Endothelial cell (in vitro differentiated cells): ENCODE measurements at regions not wholly inside any gene's neighbourhood (a gene's known extent, or its start where the extent isn't known, plus 50 kb on each side); places are given as distances from the start of the nearest gene placed in this dataset.

Source experiments
- DNase-seq: peaks from one replicate; pipeline ENCODE4 v3.0.0; 2021; ENCODE audit warnings: low spot score
- H3K27ac Mint-ChIP-seq: one replicate; pipeline ENCODE4 v1.8.0; 2021; ENCODE audit warnings: mixed read lengths, inconsistent platforms; ENCODE audit not compliant: unreplicated experiment
- H3K27me3 Mint-ChIP-seq: one replicate; pipeline ENCODE4 v1.8.0; 2021; ENCODE audit warnings: mild to moderate bottlenecking, moderate library complexity, mixed read lengths, inconsistent platforms; ENCODE audit not compliant: unreplicated experiment
- H3K36me3 Mint-ChIP-seq: one replicate; pipeline ENCODE4 v1.8.0; 2021; ENCODE audit warnings: mild to moderate bottlenecking, low read depth, mixed read lengths, inconsistent platforms; ENCODE audit not compliant: unreplicated experiment
- H3K4me1 Mint-ChIP-seq: one replicate; pipeline ENCODE4 v1.8.0; 2021; ENCODE audit warnings: mild to moderate bottlenecking, mixed read lengths, inconsistent platforms; ENCODE audit not compliant: unreplicated experiment
- H3K4me3 Mint-ChIP-seq: one replicate; pipeline ENCODE4 v1.8.0; 2021; ENCODE audit warnings: mild to moderate bottlenecking, mixed read lengths, inconsistent platforms; ENCODE audit not compliant: unreplicated experiment
- H3K9me3 Mint-ChIP-seq: one replicate; pipeline ENCODE4 v1.8.0; 2021; ENCODE audit warnings: mixed read lengths, inconsistent platforms; ENCODE audit not compliant: unreplicated experiment
- CTCF ChIP-seq: fragments of 200-600 bp; sonication (generic); IDR thresholded peaks from one replicate; pipeline ENCODE4 v1.5.0; 2021; ENCODE audit warnings: antibody characterized with exemption; ENCODE audit not compliant: unreplicated experiment

- H3K4me3 Mint-ChIP-seq: no peak overlapping the region
- no peak for DNase-seq
- no peaks in the 10 kb centered on the region for H3K9me3 Mint-ChIP-seq
- peaks cover 9% of the 10 kb centered on the region for H3K36me3 Mint-ChIP-seq
- no peak overlapping the region for H3K27ac Mint-ChIP-seq
- no peak for TF ChIP-seq CTCF
- no peaks in the 10 kb centered on the region for H3K4me1 Mint-ChIP-seq
- no peaks in the 10 kb centered on the region for H3K27me3 Mint-ChIP-seq
Observed at GRCh38 chr4:53937327-53937726, 127.1 kb downstream of the CHIC2 start.

DNA sequence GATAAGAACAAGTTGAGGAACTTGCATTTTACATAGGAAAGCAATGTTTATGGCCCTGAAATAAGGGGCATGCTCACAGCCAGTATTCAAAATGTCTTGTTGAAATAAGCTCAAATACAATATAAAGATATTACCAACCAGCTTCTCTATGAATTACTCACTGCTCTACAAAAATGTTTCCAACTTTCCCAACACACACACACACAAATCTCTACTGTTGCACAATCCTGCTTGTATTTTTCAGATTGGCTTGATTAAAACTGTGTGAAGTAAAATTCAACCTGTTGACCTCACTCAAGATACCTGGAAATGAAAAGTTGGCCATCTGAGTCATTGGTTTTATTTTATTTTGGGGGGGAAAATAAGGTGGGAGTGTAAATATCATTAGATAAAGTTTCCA, 128.6 kb downstream of the CHIC2 start:
- Mint-ChIP-seq H3K27me3 (no peaks in the 10 kb centered on the region), H3K27ac (no peak overlapping the region), H3K9me3 (no peaks in the 10 kb centered on the region), H3K36me3 (peaks cover 9% of the 10 kb centered on the region), H3K4me1 (no peaks in the 10 kb centered on the region), H3K4me3 (no peak overlapping the region)
- no peak for TF ChIP-seq CTCF
- DNase-seq: no peak

DNA sequence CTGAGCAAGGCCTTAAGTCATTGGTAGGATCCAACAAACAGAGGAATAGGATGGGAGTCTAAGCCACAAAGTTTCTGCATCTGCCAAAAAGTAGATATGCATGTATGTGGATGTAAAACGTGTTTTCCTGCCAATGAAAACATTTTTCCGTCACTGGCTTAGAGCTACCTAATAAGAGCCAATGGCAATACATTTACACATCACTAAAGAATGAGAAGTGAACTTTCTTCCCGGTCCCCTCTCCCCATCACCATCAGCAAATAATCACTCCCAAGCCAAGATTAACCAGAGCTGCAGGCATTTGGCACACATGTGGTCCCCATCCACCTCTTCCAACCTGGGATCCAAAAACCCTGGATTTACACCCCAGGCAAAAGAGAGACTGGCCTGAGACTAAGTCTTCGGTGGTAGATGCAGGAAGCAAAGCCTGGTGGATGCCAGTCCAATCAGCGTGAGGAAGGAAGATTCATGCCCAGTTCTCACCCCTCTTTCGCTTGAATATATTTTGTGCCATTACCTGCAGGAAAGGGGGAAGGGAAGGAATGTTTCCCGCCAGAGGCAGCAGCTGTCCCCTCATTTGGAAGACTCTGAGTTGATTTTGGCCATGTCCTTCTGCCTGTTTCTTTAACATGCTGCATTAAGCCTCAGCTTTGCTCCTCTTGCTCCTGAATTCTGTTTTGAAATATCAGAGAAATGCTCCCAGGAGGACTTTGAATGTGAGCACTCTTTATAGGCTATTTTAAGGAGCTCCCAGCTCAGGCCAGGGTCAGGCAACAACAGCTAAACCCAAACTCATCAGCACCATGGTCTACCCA, 131.4 kb downstream of the CHIC2 start:
- no peaks in the 10 kb centered on the region for H3K4me1 Mint-ChIP-seq
- no peaks in the 10 kb centered on the region for H3K36me3 Mint-ChIP-seq
- H3K27ac Mint-ChIP-seq: no peak overlapping the region
- H3K9me3 Mint-ChIP-seq: no peaks in the 10 kb centered on the region
- peaks cover 2% of the 10 kb centered on the region for H3K27me3 Mint-ChIP-seq
- no peak overlapping the region for H3K4me3 Mint-ChIP-seq
- TF ChIP-seq CTCF: no peak
- no peak for DNase-seq

DNA sequence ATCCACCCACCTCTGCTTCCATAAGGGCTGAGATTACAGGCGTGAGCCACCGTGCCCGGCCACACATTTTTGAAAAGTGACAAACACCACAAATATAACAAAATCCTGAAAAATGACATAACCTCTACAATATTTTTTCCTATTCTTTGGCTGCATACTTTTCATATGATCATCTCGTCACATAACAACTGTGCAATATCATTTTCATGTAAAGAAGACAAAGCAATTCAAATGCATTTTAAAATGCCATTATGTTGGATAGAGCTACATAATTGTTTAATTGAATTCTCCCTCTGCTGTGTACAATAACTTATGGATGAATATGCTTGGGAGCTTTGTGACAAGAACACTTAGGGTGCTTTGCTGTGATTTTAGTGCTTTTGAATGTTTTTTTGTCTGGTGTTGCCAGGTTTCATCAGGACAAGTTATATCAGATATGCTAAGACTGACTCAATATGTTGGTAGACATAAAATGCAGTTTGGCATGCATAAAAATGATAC, 132.9 kb downstream of the CHIC2 start:
- Mint-ChIP-seq H3K9me3 (no peaks in the 10 kb centered on the region), H3K27ac (no peak overlapping the region), H3K4me1 (no peaks in the 10 kb centered on the region), H3K27me3 (peaks cover 2% of the 10 kb centered on the region), H3K4me3 (no peak overlapping the region), H3K36me3 (no peaks in the 10 kb centered on the region)
- no peak for TF ChIP-seq CTCF
- DNase-seq: no peak
